GM18873 (cell line): ENCODE measurements at regions not wholly inside any gene's neighbourhood (a gene's known extent, or its start where the extent isn't known, plus 50 kb on each side); places are given as distances from the start of the nearest gene placed in this dataset.

Experiments used
- ATAC-seq: cut with Tn5 transposase; IDR thresholded peaks from one replicate; pipeline ENCODE4 v1.9.1; 2021; ENCODE audit warnings: mild to moderate bottlenecking, moderate library complexity, moderate number of reproducible peaks; ENCODE audit not compliant: unreplicated experiment, low FRiP score

DNA sequence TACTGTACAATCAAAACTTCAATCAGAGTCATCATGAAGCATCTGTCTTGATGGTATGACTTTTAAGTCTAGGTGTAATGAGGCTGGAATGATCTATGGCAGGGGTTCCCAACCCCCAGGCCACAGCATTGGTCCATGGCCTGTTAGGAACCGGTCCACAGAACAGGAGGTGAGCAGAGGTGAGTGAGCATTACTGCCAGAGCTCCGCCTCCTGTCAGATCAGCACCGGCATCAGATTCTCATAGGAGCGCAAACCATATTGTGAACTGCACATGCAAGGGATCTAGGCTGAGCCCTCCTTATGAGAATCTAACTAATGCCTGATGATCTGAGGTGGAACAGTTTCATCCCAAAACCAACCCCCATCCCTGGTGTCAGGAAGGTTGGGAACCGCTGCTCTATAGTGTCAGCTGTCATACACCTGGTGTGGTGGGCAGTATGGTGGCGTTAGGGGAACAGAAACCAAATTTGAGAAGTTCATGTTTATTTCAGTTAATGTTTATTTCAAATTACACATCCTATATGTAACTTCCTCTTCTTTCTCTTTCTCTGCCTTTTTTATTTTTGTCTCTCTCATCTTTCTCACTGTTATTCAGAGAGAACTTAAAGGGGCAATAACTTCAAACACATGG is 432.6 kb downstream of the TNS3 start:
- ATAC-seq: peak; percentile 47

DNA sequence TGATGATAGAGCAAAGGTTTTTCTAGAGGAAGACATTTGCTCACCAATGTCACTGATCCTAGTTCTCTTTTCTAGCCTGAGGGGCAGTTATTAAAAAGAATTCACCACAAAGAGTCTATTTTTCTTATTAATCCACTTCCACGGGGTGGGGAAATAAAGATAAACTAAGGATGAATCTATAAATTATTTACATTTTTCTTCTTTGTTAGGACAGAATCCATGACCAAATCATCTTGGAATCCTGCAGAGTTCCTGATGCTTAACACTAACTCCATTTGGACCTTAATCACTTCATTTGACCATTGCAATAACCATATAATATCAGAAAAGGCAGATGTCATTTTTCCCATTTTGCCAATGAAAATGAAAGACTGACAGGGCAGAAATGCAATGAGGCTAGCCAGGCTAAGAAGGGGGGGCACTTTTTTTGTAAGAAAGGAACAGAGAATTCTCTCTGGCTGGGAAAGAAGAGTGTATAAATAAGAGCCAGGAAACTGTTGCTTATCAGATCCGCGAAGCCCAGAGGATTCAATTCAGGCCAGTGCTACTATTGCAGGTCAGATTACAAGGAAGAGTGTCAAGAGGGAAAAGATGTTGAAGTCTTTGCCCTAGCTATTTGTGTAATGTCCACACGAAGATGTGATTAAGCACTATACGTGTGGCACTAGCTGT is 433.2 kb downstream of the TNS3 start:
- ATAC-seq: no peak

DNA sequence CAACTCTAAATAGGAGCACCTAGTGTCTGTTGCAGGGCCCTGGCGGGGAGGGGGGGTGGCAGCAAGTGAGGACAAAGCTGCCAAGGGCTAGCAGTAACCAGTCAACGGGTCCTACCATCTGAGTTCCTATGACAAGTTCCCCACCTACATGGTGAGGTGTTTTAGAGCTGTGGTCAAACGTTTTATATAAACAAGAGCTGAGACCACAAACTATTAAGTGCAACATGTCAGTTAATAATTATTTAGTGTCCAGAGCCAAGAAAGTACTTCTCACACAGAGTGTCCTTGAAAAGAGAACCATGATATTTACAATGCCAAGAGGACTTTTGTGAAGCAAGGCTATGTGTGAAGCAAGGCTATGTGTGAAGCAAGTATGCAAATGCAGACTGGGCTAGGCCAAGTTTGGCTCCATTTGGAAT is 434.7 kb downstream of the TNS3 start:
- ATAC-seq: no peak

DNA sequence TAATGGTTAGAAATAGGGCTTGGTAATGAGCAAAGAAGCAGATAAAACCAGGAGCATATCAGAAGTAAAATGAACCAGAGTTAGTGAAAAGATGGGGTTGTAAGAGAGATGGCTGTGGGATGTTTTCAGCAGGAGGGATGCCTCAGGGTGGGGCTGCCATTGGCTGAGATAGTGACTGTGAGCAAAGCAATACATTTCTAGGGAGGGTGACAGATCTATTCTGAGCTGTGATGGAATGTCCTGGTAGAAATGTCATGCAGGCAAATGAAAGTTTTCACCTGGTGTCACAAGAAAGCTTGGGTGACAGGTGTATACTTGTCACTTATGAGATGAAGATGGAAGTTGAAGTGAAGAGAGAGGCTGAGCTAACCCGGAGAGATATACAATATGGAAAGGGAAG is 435.9 kb downstream of the TNS3 start:
- no peak for ATAC-seq

DNA sequence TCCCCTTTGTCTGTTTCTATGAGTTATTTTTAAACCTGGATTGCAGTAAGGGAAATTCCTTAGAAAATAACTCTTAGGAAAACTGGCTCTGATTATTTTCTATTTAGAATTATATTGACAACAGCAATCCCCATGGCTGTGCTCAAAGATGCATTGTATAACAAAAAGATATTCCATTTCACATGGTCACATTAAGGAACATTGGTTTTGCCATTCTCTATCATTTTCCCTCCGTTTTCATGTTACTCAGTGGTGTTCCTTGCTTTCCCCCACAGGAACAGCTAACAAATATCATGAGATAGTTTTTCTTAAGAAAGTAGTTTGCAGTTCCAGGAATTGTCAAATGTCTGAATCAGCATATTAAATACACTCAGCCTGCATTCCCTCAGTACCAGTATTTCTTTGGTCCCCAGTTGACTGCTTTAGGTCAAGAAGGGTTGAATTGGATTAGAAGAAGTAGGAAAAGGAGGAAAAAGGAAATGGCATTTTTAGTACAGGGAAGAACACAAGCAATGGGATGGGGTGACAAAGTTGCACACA is 436.7 kb downstream of the TNS3 start:
- no peak for ATAC-seq

DNA sequence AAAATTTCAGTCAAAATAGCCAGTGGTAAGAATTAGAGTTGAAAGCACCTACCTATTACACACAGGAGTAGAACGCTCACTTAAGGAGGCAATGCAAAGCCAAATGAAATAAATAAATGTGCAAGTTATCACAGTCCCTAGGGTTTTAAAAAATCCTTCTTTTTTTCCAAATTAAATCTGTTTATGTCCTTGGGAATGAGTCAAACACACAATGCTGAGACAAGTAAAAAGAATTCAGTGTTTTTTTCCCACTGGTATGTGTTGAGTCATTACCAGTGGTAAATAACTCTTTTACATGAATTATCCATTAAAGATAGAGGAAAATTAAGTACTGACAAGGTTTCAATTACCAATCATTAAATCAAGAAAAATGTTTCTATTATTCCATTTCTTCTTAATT is 438.6 kb downstream of the TNS3 start:
- no peak for ATAC-seq

DNA sequence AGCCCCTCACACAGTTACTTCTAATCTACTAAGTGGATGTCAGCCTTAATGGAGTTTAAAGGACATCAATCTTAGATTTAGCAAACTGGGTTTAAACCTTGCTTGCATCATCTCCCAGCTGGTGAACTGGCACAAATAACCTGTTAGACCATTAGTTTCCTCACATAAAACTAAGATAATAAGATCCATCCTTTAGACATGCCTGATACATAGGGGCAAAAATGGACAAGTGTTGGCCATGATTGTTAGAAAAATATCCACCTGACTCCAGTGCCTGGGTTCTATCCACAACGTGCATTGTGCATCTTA is 439.1 kb downstream of the TNS3 start:
- ATAC-seq: no peak

DNA sequence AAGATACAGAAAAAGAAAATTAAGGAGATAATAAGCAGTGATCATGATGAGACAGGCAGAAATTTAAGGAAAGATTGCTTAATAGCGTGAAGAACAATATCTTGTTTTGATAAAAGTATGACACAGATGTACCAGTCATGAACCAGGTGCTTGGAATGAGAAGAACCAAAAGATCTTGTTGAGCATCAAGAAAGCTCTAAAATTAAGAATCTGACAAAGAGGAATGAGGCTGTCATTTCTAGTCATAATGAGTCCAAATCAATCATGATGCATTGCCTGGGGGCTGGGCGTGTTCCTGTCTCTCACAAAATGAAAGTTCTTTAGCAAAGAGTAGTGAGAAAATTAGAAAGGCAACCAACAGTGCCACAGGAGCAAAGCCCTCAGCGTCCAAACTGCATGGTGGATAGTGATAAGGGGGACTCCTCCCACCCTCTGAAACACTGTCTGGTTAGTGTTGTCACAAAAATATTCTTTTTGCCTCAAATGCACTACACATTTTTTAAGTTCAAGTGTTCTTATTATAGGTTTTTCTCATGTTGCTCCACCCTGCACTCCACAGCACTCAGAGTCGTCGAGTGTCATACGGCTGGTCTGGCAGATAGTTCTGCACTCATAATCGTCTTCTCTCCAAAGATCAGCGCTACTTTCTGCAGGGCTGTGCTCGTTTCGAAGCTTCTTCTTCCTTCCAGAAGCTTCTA is 439.6 kb downstream of the TNS3 start:
- no peak for ATAC-seq

DNA sequence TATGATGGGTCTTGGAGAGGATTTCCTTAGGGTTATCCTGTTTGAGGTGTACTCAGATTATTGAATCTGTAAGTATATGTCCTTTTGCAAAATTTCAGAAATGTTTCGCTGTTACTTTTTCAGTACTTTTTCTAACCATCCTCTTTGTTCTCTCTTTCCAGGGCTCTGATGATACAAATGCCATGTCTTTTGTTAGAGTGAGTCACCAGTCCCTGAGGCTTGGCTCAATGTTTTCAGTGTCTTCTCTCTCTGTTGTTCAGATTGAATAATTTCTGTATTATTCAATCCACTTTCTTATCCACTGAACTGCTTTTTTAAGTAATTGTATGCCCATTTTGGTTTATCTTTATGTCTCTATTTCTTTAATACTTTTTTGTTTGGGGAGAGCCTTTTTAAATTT is 449.4 kb downstream of the TNS3 start:
- ATAC-seq: no peak

DNA sequence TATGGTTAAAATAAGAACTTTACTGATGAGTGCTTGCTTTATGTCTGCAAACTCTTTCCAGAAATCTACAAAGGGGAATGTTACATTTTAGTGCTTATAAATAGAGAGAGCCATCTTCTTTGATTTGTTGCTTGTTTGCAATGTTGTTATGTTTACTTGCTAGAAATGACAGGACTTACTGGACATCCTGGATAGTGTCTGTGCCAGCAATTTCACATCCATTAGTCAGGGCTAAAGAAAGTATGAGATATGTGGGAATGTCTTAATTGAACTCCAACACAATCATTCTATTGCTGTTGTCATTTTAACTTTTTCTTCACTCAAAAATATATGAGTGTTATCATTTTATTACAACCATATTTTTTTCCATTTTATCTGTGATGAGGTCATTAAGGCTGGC is 453.2 kb downstream of the TNS3 start:
- no peak for ATAC-seq

DNA sequence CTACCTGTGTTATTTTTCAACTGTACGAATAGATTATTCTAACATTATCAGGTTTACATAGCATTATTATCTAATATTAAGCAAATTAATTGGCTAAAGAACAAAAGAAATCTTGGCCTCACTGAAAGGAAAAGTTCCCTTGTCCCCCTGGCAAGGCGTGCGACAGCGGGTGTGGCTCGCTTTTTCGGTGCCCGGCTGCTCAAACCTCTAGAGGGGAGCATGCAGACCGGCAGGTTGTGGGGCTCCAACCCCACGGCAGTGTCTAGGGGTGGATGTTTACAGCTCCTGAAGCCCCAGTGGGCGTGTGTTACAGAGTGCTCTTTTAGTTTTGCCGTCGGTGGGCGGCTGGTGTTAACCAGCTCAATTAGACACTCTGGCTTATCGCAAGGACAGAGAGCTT is 456.4 kb downstream of the TNS3 start:
- no peak for ATAC-seq

DNA sequence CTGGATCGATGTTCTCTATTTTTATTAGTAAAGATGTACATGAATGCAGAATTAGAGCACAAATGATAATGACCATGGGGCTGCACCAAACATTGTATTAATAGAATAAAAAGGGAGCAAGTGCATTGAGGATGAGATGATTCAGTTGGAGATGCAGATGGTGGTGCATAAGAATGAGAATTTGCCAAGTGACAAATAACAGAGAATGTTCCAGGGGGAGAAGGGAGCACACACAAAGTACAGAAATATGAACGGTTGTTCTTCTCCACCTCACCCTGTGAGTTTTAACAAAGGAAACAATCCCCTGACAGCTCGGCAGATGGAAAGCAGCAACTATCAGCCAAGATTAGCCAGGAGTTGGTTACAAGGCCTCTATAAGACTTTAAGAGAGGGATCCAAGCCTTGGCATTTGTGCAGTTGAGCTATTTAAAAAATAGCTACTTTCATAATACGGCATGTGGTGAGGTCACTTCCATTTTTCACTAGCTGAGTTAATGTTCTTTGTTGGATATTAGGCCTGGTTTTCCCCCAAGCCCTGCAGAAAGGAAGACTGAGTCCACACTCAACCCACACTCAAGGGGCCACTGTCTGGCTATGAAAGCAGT is 462.5 kb downstream of the TNS3 start:
- ATAC-seq: no peak

DNA sequence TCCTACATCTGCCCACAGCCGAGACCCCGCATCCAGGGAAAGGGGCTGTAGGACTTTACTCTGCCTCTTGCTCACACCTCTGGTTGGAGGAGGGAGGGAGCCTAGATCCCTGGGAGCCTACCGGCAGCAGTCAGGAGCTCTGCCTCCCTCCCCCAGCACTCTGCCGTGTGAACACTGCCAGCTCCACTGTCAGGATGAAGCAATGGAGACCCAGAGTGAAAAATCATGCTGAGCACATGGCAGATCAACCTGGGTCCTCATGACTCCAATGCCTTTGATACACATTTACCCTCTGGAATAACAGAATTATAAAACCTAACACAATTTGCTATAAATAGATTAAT is 477.7 kb downstream of the TNS3 start:
- ATAC-seq: no peak

DNA sequence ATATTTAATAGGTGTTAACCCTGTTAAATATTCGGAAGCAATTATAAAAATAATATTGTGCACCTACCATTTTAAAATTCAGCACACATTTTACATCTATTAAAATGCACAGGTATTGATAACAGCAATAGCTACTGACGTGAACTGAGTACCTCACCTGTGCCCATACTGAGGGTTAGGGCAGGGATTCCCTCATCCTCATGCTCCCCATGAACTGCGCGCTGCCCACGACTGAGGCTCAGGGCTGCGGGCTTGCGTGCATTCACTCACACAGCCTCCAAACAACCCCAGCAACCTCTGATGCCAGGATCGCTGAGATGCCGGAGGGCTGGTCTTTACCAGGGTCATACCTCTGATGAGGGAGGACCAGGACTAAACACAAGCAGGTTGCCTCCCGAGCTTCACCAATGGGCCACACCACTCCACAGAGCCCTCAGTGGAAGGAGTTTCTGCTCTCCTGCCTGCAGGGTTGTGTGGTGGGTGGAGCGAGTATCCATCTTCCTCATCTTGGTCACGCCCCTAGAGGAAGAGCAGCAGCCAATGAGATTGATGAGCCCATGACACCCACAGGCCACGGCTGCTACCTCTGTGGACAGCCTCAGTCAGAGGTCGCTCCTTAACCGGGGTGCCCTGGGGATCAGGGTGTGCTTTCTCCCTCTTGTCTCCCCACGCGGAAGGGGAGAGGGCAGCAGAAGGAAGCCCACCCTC is 478.3 kb downstream of the TNS3 start:
- ATAC-seq: no peak

DNA sequence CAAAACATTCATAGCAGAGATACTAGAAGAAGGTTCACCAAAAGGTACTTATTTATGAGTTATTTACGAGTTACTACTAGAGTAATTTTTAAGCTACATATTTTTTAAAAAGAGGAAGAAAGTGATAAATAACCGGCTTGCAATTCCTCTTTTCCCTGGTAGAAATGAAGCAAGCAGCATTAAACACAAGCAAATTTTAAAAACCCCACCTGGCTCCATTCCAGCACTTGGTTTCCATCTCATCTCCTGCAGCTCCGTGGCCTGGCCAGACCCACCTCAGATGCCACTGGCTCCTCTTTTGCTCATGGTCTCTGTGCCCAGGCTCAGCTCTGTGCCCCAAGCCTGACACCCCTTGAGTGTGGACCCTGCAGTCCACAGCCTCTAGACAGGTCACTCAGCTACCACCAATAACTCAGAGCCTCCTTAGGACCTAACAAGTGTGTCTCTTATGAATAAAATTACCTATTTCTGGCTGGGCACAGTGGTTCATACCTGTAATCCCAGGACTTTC is 479.5 kb downstream of the TNS3 start:
- ATAC-seq: no peak

DNA sequence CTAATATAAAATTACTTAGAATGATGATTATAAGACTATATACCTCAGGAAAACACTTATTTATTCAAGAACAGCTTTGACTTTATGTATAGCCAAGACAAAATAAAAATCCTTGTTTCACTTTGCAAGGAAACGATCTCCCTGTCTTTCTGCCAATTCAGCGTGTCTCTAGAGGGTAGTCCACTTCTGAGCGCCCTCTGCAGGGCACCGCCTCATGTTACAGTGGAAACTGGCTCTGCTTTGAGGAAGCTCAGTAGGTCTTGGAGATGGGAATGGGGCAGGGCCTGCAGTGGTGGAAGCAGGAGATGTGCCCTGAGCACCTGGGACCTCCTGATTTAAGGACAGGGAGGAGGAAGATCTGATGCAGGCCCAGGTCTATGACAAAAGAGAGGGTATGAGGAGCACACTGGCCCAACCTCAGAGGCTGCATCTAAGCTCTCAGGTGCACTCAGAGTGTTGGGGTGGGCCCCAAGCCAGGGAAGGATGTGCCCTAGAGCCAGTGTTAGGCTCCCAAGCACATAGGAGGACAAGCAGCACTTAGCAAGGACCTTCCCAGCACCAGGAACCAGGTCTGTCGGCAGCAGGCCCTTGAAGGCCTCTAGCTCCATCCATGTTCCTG is 481.0 kb downstream of the TNS3 start:
- ATAC-seq: no peak

DNA sequence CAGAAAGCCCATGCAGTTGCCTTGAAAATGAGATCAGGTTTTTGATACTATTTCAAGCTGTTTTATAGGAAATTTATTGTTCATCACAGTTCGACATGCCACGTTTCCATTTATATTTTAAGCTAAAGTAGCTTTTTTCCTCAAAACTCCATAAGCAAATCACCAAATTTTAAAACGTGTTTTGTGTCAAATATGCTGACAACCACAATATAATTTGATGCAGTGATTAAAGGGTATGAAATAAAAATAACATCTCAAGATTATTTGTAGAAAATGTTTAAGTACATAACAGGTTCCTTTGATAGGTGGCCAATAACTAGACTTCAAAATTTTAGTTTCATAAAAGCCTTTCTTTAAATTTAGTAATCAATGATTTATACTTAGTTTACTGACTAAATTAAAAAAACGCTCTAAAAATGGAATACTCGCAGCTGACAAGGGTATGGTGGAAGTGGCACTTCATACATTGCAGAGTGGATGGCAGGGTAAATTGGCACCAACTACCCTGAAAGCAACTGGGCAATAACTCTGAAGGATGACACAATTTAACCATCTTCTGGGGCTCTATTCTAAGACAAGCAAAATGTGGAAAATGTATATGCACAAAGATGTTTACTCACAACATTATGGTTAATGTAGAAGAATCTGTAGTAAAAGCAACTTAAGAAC is 481.6 kb downstream of the TNS3 start:
- no peak for ATAC-seq

DNA sequence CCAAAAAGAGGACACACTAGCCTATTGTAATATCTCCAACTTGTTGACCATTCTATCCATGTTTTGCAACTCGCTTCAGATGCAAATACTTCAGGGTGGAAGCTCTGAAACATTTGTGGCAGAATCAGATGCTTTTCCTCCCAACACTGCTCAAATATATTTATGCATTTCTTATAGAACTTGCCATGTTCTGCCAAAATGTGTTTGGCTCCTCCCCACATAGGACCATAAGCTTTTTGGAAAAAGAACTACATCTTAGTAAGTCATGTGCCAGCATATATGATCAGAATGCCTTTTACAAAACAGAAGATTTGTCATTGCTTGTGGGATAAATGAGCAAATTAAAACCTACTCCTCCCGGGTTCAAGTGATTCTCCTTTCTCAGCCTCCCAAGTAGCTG is 484.5 kb downstream of the TNS3 start:
- ATAC-seq: no peak

DNA sequence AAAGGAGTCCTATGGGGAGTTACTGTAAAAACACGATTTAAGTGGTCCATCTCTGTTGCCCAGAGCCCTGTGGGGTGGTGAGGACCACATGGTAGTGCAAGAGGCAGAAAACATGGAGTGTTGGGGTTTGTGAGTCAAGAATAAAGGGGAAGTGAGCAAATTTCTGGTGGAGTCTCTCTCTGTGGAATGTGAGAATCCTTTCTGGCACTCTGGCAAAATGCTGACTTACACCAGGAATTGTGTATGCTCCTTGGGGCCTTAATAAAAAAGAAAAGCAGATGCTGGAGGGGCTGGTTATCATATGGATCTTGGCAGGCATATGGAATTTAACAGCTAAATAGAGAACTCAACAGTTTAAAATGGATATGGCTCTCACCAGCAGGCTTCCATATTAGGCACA is 486.0 kb downstream of the TNS3 start:
- ATAC-seq: no peak

DNA sequence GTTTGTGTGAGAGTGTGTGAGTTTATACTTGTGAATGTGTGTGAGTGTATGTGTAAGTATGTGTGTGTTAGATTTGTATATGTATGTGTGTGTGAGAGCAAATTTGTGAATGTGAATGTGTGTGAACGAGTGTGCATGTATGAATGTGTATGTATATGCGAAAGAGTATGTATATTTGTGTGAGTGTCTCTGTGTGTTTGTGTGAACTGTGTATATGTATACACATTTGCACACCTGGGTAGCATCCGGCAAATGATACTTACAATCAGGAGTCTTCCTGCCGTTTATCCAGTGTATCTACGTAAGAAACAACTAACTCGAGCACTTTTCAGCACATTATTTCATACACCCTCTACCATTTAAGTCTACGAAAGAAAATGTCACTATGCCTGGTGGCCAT is 487.4 kb downstream of the TNS3 start:
- no peak for ATAC-seq
